LNCaP clone FGC (cell line): ENCODE measurements at regions not wholly inside any gene's neighbourhood (a gene's known extent, or its start where the extent isn't known, plus 50 kb on each side); places are given as distances from the start of the nearest gene placed in this dataset.
A peak's percentile ranks its signal among the peaks of the same experiment; 100 is the strongest.

Experiments
- DNase-seq: peaks from one replicate; pipeline ENCODE4 v3.0.0-alpha.2; 2011; ENCODE audit warnings: low read depth
- H3K4me3 ChIP-seq: 2 replicates; pipeline ENCODE4 v1.5.1; 2011; ENCODE audit warnings: mild to moderate bottlenecking, low read depth, low read length, control low read depth
- CTCF ChIP-seq: IDR thresholded peaks from 2 replicates; pipeline ENCODE4 v1.5.1; 2012; ENCODE audit warnings: mild to moderate bottlenecking; ENCODE audit not compliant: control insufficient read depth, insufficient read depth; ENCODE audit errors: extremely low read depth

- no peak for DNase-seq
- H3K4me3 ChIP-seq: no peak overlapping the region
- no peak for TF ChIP-seq CTCF
These were observed 109.9 kb upstream of the NYAP2 start for GRCh38 chr2:225289659-225290058.

- DNase-seq: no peak
- no peak for TF ChIP-seq CTCF
- H3K4me3 ChIP-seq: no peak overlapping the region
These were observed 110.5 kb upstream of the NYAP2 start for GRCh38 chr2:225288986-225289385.

GRCh38 chr2:225282858-225283710 is 116.4 kb upstream of the NYAP2 start:
- no peak for DNase-seq
- TF ChIP-seq CTCF: peak; percentile 80
- no peak overlapping the region for H3K4me3 ChIP-seq

GRCh38 chr2:225276207-225276606 is 123.3 kb upstream of the NYAP2 start:
- DNase-seq: no peak
- H3K4me3 ChIP-seq: no peak overlapping the region
- TF ChIP-seq CTCF: no peak

GRCh38 chr2:225275443-225275842 is 124.1 kb upstream of the NYAP2 start:
- DNase-seq: no peak
- TF ChIP-seq CTCF: no peak
- no peak overlapping the region for H3K4me3 ChIP-seq

GRCh38 chr2:225274751-225275150 is 124.8 kb upstream of the NYAP2 start:
- TF ChIP-seq CTCF: no peak
- peak; percentile 18 for DNase-seq
- no peak overlapping the region for H3K4me3 ChIP-seq

- DNase-seq: no peak
- no peak overlapping the region for H3K4me3 ChIP-seq
- TF ChIP-seq CTCF: no peak
These were observed 127.3 kb upstream of the NYAP2 start for GRCh38 chr2:225272173-225272572.
